Nephron (organoid): ENCODE measurements at regions not wholly inside any gene's neighbourhood (a gene's known extent, or its start where the extent isn't known, plus 50 kb on each side); places are given as distances from the start of the nearest gene placed in this dataset.
A peak's percentile ranks its signal among the peaks of the same experiment; 100 is the strongest.

Experiments used
- H3K27ac Mint-ChIP-seq, 3 experiments: 2 replicates each; pipeline ENCODE4 v1.8.0; 2020; ENCODE audit warnings: mixed read lengths in 3 of 3, mild to moderate bottlenecking in 2 of 3, moderate library complexity in 1 of 3
- H3K27me3 Mint-ChIP-seq: 2 replicates; pipeline ENCODE4 v1.8.0; 2021; ENCODE audit warnings: low read depth, mild to moderate bottlenecking, moderate library complexity, mixed read lengths
- H3K36me3 Mint-ChIP-seq: 2 replicates; pipeline ENCODE4 v1.8.0; 2020; ENCODE audit warnings: low read depth, mixed read lengths
- H3K4me1 Mint-ChIP-seq: 2 replicates; pipeline ENCODE4 v1.8.0; 2020; ENCODE audit warnings: mixed read lengths
- H3K4me3 Mint-ChIP-seq, 3 experiments: 2 replicates each; pipeline ENCODE4 v1.8.0; 2020; ENCODE audit warnings: mild to moderate bottlenecking in 3 of 3, mixed read lengths in 3 of 3, moderate library complexity in 2 of 3
- H3K9me3 Mint-ChIP-seq: 2 replicates; pipeline ENCODE4 v1.8.0; 2020; ENCODE audit warnings: mixed read lengths
- TF ChIP-seq, protein P1 (sequence below), 3 experiments: fragments of 200-600 bp; sonication (generic); IDR thresholded peaks; one replicate each; pipeline ENCODE4 v1.5.0; 2021; ENCODE audit warnings: antibody characterized with exemption in 3 of 3; ENCODE audit not compliant: unreplicated experiment in 3 of 3

DNA sequence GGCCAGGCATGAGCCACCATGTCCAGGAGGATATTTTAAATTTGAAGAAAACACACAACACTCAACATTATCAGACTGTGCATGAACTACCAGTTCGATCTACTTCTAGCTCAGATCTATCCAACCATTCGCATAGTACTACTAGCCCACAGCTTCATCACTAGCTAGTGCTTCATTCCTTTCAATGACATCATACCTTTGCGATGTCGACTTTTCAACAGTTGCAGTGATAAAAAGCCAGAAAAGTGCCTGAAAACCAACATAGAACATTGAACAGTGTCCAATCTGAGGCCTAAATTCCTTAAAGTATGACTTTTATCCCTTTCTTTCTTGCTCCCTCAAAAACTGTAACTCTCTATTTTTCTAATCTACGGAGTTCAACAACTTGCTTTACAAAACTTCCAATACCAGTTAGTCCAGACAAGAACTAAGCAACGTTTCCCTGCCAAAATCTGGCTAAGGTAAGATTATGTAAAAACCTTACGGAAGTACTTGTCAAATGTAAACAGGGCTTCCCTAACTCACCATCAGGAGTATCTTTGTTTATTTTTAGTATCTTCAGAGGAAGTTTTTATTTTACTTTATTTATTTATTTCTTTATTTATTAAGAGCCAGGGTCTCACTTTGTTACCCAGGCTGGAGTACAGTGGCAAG lies 434.0 kb upstream of the JARID2 start:
- peaks cover 27% of the 10 kb centered on the region for H3K4me1 Mint-ChIP-seq
- peaks cover 11% of the 10 kb centered on the region for H3K9me3 Mint-ChIP-seq
- TF ChIP-seq, protein P1, sequence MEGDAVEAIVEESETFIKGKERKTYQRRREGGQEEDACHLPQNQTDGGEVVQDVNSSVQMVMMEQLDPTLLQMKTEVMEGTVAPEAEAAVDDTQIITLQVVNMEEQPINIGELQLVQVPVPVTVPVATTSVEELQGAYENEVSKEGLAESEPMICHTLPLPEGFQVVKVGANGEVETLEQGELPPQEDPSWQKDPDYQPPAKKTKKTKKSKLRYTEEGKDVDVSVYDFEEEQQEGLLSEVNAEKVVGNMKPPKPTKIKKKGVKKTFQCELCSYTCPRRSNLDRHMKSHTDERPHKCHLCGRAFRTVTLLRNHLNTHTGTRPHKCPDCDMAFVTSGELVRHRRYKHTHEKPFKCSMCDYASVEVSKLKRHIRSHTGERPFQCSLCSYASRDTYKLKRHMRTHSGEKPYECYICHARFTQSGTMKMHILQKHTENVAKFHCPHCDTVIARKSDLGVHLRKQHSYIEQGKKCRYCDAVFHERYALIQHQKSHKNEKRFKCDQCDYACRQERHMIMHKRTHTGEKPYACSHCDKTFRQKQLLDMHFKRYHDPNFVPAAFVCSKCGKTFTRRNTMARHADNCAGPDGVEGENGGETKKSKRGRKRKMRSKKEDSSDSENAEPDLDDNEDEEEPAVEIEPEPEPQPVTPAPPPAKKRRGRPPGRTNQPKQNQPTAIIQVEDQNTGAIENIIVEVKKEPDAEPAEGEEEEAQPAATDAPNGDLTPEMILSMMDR (IDR thresholded peaks at IDR 0.05; ENCODE audit: unreplicated experiment in 3 of 3): no peak
- H3K27ac Mint-ChIP-seq: peak overlapping the region in 1 of 3 experiments; percentile 17
- H3K36me3 Mint-ChIP-seq: no peaks in the 10 kb centered on the region
- H3K4me3 Mint-ChIP-seq: no peak overlapping the region
- peaks cover 12% of the 10 kb centered on the region for H3K27me3 Mint-ChIP-seq

GRCh38 chr6:14814016-14814415 lies 431.9 kb upstream of the JARID2 start:
- peaks cover 1% of the 10 kb centered on the region for H3K9me3 Mint-ChIP-seq
- H3K4me3 Mint-ChIP-seq: no peak overlapping the region

DNA sequence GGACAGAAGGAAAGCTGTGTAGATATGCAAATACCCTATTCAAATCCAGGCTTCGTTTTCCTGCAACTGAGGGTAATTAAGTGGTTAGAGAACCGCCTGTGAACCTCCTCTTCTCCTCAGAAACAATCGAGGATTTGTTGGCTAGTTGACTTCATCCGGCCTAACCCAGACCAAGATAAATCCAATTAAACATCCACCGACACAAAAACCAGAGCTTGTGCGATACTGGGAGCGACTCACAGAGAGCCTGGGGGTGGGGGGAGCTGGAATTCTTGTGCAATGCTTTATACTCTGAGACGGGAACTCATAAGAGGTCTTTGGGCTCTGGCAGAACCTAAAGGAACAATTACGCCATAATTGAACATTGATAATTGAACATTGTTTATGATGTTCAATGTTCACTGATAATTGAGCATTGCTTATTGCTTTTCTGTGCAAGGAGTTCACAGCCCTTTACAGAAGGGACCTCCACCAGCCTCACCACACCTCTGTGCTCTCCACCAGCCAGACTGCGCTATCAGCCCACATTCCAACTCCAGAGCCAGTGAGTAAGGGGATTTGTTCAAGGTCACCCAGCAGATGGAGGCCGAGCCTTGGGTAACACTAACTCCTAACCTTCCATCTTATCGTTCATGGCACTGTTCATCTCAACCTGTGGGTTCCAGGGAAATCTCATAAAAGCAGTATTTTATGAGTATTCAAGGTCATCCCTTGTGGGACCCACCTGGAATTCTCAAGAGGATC lies 429.6 kb upstream of the JARID2 start:
- no peaks in the 10 kb centered on the region for H3K36me3 Mint-ChIP-seq

More at GRCh38 chr6:14814016-14814415, 431.9 kb upstream of the JARID2 start:
- Mint-ChIP-seq H3K36me3 (no peaks in the 10 kb centered on the region), H3K4me1 (peaks cover 22% of the 10 kb centered on the region), H3K27me3 (peaks cover 17% of the 10 kb centered on the region), H3K27ac (no peak overlapping the region)
- TF ChIP-seq, protein P1 (IDR thresholded peaks at IDR 0.05; ENCODE audit: unreplicated experiment in 3 of 3): no peak

DNA sequence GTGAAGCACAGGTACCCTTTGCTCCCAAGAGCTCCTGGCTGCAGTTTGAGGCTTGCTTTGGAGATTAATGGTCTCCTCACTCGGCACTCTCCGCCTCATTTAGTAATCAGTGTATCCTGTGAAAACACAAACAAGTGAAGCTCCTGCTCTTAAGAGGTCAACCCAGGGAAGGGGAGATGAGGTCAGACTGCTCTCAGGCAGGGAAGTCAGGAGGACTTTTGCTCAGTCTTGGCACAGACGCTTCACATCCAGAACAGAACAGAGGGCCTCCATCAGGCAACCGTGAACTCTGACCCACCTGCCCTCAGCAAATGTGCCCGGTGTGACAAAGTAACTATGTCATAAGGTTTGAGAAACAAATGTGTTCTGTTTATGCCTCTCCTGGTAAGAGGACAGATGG lies 428.8 kb upstream of the JARID2 start:
- Mint-ChIP-seq H3K36me3 (no peaks in the 10 kb centered on the region), H3K27me3 (peaks cover 15% of the 10 kb centered on the region), H3K4me3 (no peak overlapping the region), H3K4me1 (peaks cover 13% of the 10 kb centered on the region), H3K27ac (no peak overlapping the region), H3K9me3 (no peaks in the 10 kb centered on the region)
- TF ChIP-seq, protein P1 (IDR thresholded peaks at IDR 0.05; ENCODE audit: unreplicated experiment in 3 of 3): no peak

More for the DNA sequence above, 429.6 kb upstream of the JARID2 start:
- TF ChIP-seq, protein P1 (IDR thresholded peaks at IDR 0.05; ENCODE audit: unreplicated experiment in 3 of 3): no peak
- H3K27me3 Mint-ChIP-seq: peaks cover 18% of the 10 kb centered on the region
- H3K27ac Mint-ChIP-seq: no peak overlapping the region
- peaks cover 17% of the 10 kb centered on the region for H3K4me1 Mint-ChIP-seq
- no peaks in the 10 kb centered on the region for H3K9me3 Mint-ChIP-seq
- no peak overlapping the region for H3K4me3 Mint-ChIP-seq

DNA sequence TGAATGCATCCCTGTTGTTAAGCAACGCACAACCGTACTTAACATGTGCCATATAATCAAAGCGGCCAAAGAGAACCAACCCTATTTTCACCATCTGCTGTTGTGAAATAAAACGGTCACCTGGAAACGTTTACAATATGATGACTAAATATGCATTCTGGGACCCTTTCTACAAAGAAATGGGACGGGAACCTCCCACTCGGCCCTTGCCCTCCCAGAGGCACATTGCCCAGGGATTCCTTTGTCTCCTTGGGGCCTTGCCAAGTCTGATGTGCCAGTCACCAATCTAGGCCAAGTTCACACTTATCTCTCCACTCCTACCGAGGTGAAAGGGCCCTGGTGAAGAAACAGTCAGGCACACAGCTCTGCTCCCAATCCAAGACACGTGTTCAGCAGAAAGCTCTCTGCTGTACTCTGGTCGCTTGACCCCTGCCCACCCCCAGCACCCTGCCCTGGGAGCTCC lies 427.4 kb upstream of the JARID2 start:
- H3K9me3 Mint-ChIP-seq: no peaks in the 10 kb centered on the region
- H3K36me3 Mint-ChIP-seq: no peaks in the 10 kb centered on the region
- TF ChIP-seq, protein P1 (IDR thresholded peaks at IDR 0.05; ENCODE audit: unreplicated experiment in 3 of 3): no peak
- peaks cover 15% of the 10 kb centered on the region for H3K27me3 Mint-ChIP-seq
- peaks cover 18% of the 10 kb centered on the region for H3K4me1 Mint-ChIP-seq
- no peak overlapping the region for H3K4me3 Mint-ChIP-seq
- H3K27ac Mint-ChIP-seq: no peak overlapping the region
